ENCODE measurements at regions not wholly inside any gene's neighbourhood (a gene's known extent, or its start where the extent isn't known, plus 50 kb on each side); places are given as distances from the start of the nearest gene placed in this dataset.

DNA sequence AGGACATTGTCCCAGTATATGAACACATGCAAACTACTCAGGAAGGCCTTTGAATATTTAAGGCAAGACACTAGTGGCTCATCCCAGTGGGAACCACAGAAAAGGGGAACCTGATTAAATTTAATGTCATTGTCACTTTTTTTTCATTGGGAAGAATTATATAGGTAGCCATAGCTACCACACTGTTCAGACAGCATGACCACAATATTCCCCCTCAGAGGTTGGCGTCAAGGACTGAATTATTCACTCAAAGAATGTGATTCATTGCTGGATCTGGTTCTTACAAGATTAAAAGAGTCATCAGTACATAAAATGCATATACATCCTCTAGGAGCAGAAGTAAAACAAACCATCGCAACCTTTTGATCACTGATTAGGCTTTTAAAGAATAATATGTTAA is 92.0 kb upstream of the SMARCAD1 start:
- no peaks in the 10 kb centered on the region for H3K27me3 ChIP-seq
- H3K4me3 ChIP-seq, result no peak overlapping the region
- no peaks in the 10 kb centered on the region for H3K4me1 ChIP-seq
- intact Hi-C loops (cut with DNase I), result no loop called here
- no peak for ATAC-seq
- no peak for DNase-seq
- no peak overlapping the region for H3K27ac ChIP-seq
- no peaks in the 10 kb centered on the region for H3K36me3 ChIP-seq
- TF ChIP-seq, protein P1, sequence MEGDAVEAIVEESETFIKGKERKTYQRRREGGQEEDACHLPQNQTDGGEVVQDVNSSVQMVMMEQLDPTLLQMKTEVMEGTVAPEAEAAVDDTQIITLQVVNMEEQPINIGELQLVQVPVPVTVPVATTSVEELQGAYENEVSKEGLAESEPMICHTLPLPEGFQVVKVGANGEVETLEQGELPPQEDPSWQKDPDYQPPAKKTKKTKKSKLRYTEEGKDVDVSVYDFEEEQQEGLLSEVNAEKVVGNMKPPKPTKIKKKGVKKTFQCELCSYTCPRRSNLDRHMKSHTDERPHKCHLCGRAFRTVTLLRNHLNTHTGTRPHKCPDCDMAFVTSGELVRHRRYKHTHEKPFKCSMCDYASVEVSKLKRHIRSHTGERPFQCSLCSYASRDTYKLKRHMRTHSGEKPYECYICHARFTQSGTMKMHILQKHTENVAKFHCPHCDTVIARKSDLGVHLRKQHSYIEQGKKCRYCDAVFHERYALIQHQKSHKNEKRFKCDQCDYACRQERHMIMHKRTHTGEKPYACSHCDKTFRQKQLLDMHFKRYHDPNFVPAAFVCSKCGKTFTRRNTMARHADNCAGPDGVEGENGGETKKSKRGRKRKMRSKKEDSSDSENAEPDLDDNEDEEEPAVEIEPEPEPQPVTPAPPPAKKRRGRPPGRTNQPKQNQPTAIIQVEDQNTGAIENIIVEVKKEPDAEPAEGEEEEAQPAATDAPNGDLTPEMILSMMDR (IDR thresholded peaks at IDR 0.05), result no peak
- no peaks in the 10 kb centered on the region for H3K9me3 ChIP-seq

DNA sequence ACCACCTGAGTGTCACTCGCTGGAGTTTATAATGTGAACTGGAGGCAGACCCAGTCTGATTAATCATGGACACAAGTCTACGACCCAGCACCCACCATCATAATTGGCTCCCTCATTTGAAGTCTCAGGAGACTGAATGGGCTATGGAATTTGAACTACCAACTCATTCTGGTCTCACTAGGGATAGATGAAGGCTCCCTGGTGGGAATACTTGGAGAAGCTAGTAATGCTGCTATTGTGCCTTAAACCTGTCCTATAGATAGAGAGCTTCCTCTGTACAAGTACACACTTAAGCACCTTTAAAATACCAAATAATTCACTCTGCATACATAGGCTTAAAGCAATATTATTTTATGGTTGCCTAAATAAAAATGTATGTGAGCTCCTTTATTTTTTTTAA is 90.8 kb upstream of the SMARCAD1 start:
- H3K4me3 ChIP-seq, result no peak overlapping the region
- H3K9me3 ChIP-seq, result no peaks in the 10 kb centered on the region
- no peaks in the 10 kb centered on the region for H3K36me3 ChIP-seq
- intact Hi-C loops (cut with DNase I), result no loop called here
- H3K27ac ChIP-seq, result no peak overlapping the region
- H3K27me3 ChIP-seq, result no peaks in the 10 kb centered on the region
- ATAC-seq (no peak), DNase-seq (no peak)
- TF ChIP-seq, protein P1 (IDR thresholded peaks at IDR 0.05), result no peak
- H3K4me1 ChIP-seq, result no peaks in the 10 kb centered on the region

DNA sequence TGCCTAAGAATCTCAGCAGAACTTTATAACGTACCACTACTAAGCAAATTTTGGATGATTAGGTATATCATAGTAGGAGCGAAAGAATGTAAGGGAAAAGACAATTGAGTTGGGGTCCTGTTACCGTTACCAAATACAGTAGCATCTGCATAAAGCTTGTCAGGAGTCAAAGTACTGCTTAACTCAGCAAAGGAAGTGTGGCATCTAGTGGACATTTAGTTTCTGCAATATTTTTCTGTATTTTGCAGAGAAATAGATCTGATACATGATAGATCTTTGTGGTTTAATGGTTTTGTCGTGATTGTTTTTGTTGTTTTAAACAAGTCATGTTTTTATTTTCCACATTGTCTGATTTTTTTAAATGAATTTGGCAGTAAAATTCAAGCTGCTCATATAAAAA is 81.0 kb upstream of the SMARCAD1 start:
- ATAC-seq (no peak), DNase-seq (no peak)
- TF ChIP-seq, protein P1 (IDR thresholded peaks at IDR 0.05), result no peak
- intact Hi-C loops (cut with DNase I), result no loop called here
- Histone ChIP-seq H3K9me3 (no peaks in the 10 kb centered on the region), H3K4me1 (no peaks in the 10 kb centered on the region), H3K27me3 (no peaks in the 10 kb centered on the region), H3K36me3 (no peaks in the 10 kb centered on the region), H3K4me3 (no peak overlapping the region), H3K27ac (no peak overlapping the region)

DNA sequence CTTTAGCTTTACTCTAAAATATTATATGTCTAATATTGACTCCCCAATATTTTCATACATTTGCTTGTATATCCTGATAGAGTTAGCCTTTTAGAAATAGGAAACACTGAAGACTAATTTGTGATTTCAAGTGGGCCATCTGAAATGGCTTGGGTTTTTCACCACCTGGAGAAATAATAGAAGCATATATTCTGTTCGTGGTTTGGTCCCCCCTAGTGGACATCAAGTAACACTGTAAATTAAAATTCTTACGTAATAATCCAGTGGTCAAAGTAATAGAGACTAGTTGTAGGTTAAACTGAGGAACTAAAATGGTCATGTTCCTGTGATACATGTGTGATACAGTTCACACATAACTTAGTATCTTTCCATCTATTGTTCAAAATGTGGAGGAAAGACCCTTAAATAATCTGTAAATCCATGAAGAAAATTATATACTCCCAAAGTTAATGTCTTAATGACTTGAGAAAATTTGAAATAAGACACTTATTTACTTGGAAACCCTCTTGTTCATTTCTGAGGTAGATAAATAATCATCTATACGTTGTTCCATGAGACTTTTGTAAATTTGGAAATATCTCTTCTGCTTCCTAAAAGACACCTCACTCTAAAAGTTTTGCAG is 79.8 kb upstream of the SMARCAD1 start:
- DNase-seq (no peak), ATAC-seq (peak; percentile 72)
- no peaks in the 10 kb centered on the region for H3K27me3 ChIP-seq
- no peaks in the 10 kb centered on the region for H3K9me3 ChIP-seq
- intact Hi-C loops (cut with DNase I), result no loop called here
- H3K4me1 ChIP-seq, result no peaks in the 10 kb centered on the region
- no peak overlapping the region for H3K27ac ChIP-seq
- TF ChIP-seq, protein P1 (IDR thresholded peaks at IDR 0.05), result peak; percentile 66
- H3K36me3 ChIP-seq, result no peaks in the 10 kb centered on the region
- no peak overlapping the region for H3K4me3 ChIP-seq

DNA sequence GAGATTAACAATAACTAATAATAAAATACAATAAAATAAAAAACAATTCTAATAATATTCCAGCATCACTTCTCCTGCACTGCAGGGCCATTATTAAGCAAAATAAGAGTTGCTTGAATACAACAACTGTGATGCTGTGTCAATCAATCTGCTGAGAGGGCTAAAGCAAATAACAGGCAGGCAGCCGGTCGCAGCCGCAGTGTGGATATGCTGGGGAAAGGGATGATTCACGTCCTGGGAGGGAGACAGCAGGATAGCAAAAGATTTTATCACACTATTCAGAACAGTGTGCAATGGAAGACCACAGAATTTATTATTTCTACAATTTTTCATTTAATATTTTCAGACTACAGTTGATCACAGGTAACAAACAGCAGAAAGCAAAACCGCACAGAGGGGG is 76.5 kb upstream of the SMARCAD1 start:
- DNase-seq, result no peak
- H3K4me3 ChIP-seq, result no peak overlapping the region
- no peak overlapping the region for H3K27ac ChIP-seq
- no peaks in the 10 kb centered on the region for H3K9me3 ChIP-seq
- TF ChIP-seq, protein P1 (IDR thresholded peaks at IDR 0.05), result no peak
- ATAC-seq, result no peak
- intact Hi-C loops (cut with DNase I), result no loop called here
- no peaks in the 10 kb centered on the region for H3K27me3 ChIP-seq
- H3K4me1 ChIP-seq, result no peaks in the 10 kb centered on the region
- H3K36me3 ChIP-seq, result no peaks in the 10 kb centered on the region

DNA sequence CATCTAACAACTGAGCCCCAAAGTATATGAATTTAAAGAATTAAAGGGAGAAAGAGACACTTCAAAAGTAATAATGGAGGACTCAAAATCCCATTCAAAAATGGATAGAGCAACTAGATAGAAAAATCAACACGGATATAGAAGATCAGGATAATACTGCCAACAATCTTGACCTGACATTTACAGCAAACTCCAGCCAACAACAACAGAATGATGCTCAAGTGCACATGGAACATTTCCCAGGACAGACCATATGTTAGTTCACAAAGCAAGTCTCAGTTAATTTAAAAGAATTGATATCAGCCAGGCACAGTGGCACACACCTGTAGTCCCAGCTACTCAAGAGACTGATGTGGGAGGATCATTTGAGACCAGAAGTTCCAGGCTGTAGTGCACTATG is 72.0 kb upstream of the SMARCAD1 start:
- H3K27me3 ChIP-seq, result no peaks in the 10 kb centered on the region
- TF ChIP-seq, protein P1 (IDR thresholded peaks at IDR 0.05), result no peak
- no peak for ATAC-seq
- no peaks in the 10 kb centered on the region for H3K9me3 ChIP-seq
- H3K4me1 ChIP-seq, result no peaks in the 10 kb centered on the region
- no peak for DNase-seq
- no peak overlapping the region for H3K27ac ChIP-seq
- intact Hi-C loops (cut with DNase I), result no loop called here
- H3K36me3 ChIP-seq, result no peaks in the 10 kb centered on the region
- no peak overlapping the region for H3K4me3 ChIP-seq
